Epithelial cell of proximal tubule (primary cell): ENCODE measurements at regions not wholly inside any gene's neighbourhood (a gene's known extent, or its start where the extent isn't known, plus 50 kb on each side); places are given as distances from the start of the nearest gene placed in this dataset.

Experiments
- DNase-seq: peaks from one replicate; pipeline ENCODE4 v3.0.0-alpha.2; 2011; ENCODE audit warnings: low read depth
- H3K4me3 ChIP-seq: 2 replicates; pipeline ENCODE4 v1.5.1; 2011; ENCODE audit warnings: low read depth, mild to moderate bottlenecking, low read length
- TF ChIP-seq, protein P1 (sequence below): conservative IDR thresholded peaks from 2 replicates; pipeline ENCODE4 v1.5.1; 2012; ENCODE audit warnings: low read depth, mild to moderate bottlenecking, low read length

DNA sequence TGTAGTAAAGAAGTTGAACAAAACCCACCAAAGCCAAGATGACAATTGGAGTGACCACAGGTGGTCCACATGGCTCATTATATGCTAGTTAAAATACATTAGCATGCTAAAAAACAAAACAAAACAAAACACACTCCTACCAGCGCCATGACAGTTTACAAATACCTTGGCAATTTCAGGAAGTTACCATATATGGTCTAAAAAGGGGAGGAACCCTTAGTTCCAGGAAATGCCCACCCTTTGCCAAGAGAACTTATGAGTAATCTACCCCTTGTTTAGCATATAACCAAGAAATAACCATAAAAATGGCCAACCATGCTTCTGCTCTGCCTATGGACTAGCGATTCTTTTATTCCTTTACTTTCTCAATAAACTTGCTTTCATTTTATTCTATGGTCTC is 979.1 kb upstream of the POT1 start:
- H3K4me3 ChIP-seq: no peak overlapping the region
- TF ChIP-seq, protein P1, sequence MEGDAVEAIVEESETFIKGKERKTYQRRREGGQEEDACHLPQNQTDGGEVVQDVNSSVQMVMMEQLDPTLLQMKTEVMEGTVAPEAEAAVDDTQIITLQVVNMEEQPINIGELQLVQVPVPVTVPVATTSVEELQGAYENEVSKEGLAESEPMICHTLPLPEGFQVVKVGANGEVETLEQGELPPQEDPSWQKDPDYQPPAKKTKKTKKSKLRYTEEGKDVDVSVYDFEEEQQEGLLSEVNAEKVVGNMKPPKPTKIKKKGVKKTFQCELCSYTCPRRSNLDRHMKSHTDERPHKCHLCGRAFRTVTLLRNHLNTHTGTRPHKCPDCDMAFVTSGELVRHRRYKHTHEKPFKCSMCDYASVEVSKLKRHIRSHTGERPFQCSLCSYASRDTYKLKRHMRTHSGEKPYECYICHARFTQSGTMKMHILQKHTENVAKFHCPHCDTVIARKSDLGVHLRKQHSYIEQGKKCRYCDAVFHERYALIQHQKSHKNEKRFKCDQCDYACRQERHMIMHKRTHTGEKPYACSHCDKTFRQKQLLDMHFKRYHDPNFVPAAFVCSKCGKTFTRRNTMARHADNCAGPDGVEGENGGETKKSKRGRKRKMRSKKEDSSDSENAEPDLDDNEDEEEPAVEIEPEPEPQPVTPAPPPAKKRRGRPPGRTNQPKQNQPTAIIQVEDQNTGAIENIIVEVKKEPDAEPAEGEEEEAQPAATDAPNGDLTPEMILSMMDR: no peak
- DNase-seq: no peak

DNA sequence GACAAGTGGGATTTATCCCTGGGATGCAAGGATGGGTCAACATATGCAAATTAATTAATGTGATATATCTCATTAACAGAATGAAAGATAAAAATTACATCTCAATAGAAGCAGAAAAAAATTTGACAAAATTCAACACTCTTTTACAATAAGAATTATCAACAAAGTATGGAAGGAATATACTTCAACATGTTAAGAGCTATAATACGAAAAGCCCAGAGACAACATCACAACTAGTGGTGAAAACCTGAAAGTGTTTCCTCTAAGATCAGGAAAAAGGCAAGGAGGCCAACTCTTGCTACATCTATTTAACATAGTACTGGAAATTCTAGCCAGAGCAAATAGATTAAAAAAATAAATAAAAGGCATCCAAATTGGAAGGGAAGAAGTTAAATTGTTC is 970.0 kb upstream of the POT1 start:
- H3K4me3 ChIP-seq: no peak overlapping the region
- no peak for DNase-seq
- TF ChIP-seq, protein P1: no peak

GRCh38 chr7:125892434-125892833 is 962.8 kb upstream of the POT1 start:
- TF ChIP-seq, protein P1: no peak
- DNase-seq: no peak
- no peak overlapping the region for H3K4me3 ChIP-seq

GRCh38 chr7:125878988-125879387 is 949.4 kb upstream of the POT1 start:
- TF ChIP-seq, protein P1: no peak
- H3K4me3 ChIP-seq: no peak overlapping the region
- no peak for DNase-seq

- TF ChIP-seq, protein P1: no peak
- no peak overlapping the region for H3K4me3 ChIP-seq
- DNase-seq: no peak
Measured at GRCh38 chr7:125878235-125878956, 948.8 kb upstream of the POT1 start.

DNA sequence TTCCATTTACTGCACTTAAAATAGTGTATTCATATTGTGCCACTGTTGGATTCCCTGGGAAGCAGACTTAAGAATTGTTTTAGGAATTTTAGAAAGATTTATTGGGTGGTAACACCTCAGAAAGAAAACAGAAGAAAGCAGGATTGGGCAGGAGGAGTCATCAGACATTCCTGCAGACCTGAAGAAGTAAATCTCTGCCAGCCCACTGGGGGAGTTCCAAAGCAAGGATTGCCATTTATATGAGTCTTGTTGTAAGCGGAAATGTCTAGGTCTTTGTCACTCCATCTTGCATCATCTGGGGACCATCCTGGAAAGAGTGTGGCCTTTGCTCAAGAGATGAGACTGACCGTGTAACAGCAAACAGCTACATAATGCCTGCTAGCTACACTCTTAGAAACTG is 947.6 kb upstream of the POT1 start:
- TF ChIP-seq, protein P1: no peak
- H3K4me3 ChIP-seq: no peak overlapping the region
- DNase-seq: no peak

- DNase-seq: no peak
- no peak overlapping the region for H3K4me3 ChIP-seq
- TF ChIP-seq, protein P1: no peak
Measured at GRCh38 chr7:125876431-125876830, 946.8 kb upstream of the POT1 start.
